GM10248 (cell line): ENCODE measurements at regions not wholly inside any gene's neighbourhood (a gene's known extent, or its start where the extent isn't known, plus 50 kb on each side); places are given as distances from the start of the nearest gene placed in this dataset.
"Not testable (repeated sequence)": the region's sequence is repeated elsewhere in the genome, so short reads cannot be mapped to it uniquely, and the experiment has no call there.

ENCODE experiments used
- CTCF ChIA-PET: fragments of 300-600 bp; sonication (Branson Sonifier 250); formaldehyde crosslinking; extraction: SDS; loops from one replicate; lab custom pipeline; 2021; ENCODE audit warnings: antibody characterized with exemption; lab: Yijun Ruan, JAX
- POLR2A ChIA-PET: fragments of 350-650 bp; sonication (Branson Sonifier 250); formaldehyde crosslinking; extraction: SDS; loops from one replicate; lab custom pipeline; 2020; ENCODE audit warnings: antibody characterized with exemption; lab: Yijun Ruan, JAX
- DNase-seq: peaks from one replicate; pipeline ENCODE4 v3.0.0; 2012; ENCODE audit errors: extremely low spot score
- TF ChIP-seq, protein P1 (sequence below): IDR thresholded peaks from 2 replicates; pipeline ENCODE4 v1.5.1; 2012; ENCODE audit warnings: mild to moderate bottlenecking, low read depth; ENCODE audit errors: extremely low read depth, missing control alignments, control extremely low read depth

- ChIA-PET POLR2A (no interaction called here), CTCF (no interaction called here)
- DNase-seq: no peak
- TF ChIP-seq, protein P1, sequence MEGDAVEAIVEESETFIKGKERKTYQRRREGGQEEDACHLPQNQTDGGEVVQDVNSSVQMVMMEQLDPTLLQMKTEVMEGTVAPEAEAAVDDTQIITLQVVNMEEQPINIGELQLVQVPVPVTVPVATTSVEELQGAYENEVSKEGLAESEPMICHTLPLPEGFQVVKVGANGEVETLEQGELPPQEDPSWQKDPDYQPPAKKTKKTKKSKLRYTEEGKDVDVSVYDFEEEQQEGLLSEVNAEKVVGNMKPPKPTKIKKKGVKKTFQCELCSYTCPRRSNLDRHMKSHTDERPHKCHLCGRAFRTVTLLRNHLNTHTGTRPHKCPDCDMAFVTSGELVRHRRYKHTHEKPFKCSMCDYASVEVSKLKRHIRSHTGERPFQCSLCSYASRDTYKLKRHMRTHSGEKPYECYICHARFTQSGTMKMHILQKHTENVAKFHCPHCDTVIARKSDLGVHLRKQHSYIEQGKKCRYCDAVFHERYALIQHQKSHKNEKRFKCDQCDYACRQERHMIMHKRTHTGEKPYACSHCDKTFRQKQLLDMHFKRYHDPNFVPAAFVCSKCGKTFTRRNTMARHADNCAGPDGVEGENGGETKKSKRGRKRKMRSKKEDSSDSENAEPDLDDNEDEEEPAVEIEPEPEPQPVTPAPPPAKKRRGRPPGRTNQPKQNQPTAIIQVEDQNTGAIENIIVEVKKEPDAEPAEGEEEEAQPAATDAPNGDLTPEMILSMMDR: no peak
Measured at GRCh38 chr4:132387060-132387459, 762.0 kb upstream of the PCDH10 start.

GRCh38 chr4:132395561-132395960, 753.5 kb upstream of the PCDH10 start:
- ChIA-PET CTCF (no interaction called here), POLR2A (no interaction called here)
- no peak for DNase-seq
- TF ChIP-seq, protein P1: no peak

DNA sequence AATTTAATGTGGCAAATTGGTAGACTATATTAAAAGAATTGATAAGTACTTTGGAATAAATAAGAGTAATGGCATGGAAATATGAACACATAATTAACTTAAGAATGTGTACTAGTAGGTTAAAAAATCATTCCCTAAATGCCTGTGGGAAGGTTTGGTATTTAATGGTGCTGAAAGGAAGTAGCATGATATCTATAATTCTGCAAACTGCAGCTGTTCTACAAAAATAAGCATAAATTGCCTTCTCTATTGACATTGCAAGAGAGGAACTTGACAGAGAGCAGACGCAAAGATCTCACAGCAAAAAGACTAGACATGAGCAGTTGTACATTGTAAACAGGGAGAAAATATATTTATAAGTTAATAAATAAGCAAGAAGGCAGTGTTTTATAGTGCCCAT, 752.5 kb upstream of the PCDH10 start:
- ChIA-PET POLR2A (no interaction called here), CTCF (no interaction called here)
- TF ChIP-seq, protein P1: no peak
- no peak for DNase-seq

DNA sequence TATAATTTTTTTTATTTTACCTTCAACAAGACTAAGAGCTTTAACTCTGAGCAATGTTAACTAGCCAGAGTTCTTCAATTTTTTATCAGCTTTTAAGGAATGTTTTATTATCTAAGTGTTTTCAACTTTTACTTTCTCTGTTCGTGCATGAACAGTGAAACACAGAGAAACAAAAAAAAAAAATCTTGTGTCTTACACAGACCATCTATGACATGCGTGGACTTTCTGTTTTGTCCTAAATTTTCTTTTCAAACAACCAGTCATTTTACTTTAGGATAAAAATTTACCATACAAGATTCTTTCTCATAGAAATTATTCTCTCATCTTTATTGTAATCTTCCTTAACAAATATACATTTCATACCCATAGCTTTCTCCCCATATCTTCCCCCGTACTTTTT, 731.9 kb upstream of the PCDH10 start:
- no peak for DNase-seq
- ChIA-PET POLR2A (no interaction called here), CTCF (interaction anchor here (1.4 kb wide), 1 partner anchor 9 kb away, joined by 4 read pairs; no protein-coding TSS in a partner anchor)
- TF ChIP-seq, protein P1: no peak

DNA sequence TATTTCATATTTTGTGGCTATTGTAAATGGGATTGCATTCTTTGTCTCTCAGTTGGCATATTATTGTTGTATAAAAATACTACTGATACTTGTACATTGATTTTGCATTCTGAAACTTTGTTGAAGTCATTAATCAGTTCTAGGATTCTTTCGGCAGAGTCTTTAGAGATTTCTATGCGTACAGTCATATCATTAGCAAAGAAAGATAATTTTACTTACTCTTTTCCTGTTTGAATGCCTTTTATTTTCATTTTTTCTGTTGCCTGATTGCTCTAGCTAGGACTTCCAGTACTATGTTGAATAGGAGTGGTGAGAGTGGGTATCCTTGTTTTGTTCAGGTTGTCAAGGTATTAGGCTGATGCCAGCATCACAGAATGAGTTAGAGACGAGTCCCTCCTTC, 722.0 kb upstream of the PCDH10 start:
- CTCF ChIA-PET: no interaction called here
- POLR2A ChIA-PET: no interaction called here

GRCh38 chr4:132437117-132437516, 712.0 kb upstream of the PCDH10 start:
- TF ChIP-seq, protein P1: no peak
- DNase-seq: no peak
- CTCF ChIA-PET: no interaction called here
- POLR2A ChIA-PET: no interaction called here

More for the DNA sequence above, 722.0 kb upstream of the PCDH10 start:
- DNase-seq: no peak
- TF ChIP-seq, protein P1: no peak

DNA sequence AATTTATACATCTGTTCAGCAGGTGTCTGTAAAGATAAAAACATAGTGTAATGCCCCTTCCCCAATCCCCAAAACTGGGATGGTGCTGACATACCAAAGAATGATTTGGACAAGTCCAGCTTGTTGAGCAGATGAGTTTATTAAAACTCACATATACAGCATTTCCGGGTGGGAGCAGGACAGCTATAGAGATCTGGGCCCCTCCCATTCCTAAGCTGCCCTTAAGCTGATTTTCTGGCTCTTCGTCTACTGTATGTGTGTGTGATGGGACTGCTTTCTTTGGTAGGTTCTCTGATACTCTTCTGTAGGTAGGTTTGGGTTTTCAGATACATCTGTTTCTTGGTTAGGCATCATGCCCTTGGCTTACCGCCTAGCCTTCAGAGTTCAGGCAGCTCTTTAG, 703.7 kb upstream of the PCDH10 start:
- ChIA-PET CTCF (no interaction called here), POLR2A (no interaction called here)
- TF ChIP-seq, protein P1: no peak
- DNase-seq: no peak

GRCh38 chr4:132457987-132458386, 691.1 kb upstream of the PCDH10 start:
- CTCF ChIA-PET, DNase-seq, POLR2A ChIA-PET: not testable (repeated sequence)
